Neuronal stem cell (in vitro differentiated cells): ENCODE measurements at regions not wholly inside any gene's neighbourhood (a gene's known extent, or its start where the extent isn't known, plus 50 kb on each side); places are given as distances from the start of the nearest gene placed in this dataset.
A peak's percentile ranks its signal among the peaks of the same experiment; 100 is the strongest.

Experiments
- DNase-seq: peaks from one replicate; pipeline ENCODE4 v3.0.0-alpha.2; 2013; ENCODE audit warnings: low spot score
- H2AFZ ChIP-seq: one replicate; pipeline ENCODE4 v1.6.1; 2013; ENCODE audit warnings: mild to moderate bottlenecking, low read length, inconsistent platforms
- H2AK5ac ChIP-seq: 2 replicates; pipeline ENCODE4 v1.6.1; 2013; ENCODE audit warnings: low read depth, mild to moderate bottlenecking, inconsistent platforms, low read length, moderate library complexity, mixed read lengths
- H2BK120ac ChIP-seq: 2 replicates; pipeline ENCODE4 v1.6.1; 2013; ENCODE audit warnings: low read depth, mild to moderate bottlenecking, inconsistent platforms, low read length, moderate library complexity, mixed read lengths
- H2BK12ac ChIP-seq: one replicate; pipeline ENCODE4 v1.6.1; 2013; ENCODE audit warnings: low read length, inconsistent platforms
- H2BK15ac ChIP-seq: 2 replicates; pipeline ENCODE4 v1.6.1; 2013; ENCODE audit warnings: mild to moderate bottlenecking, low read length, inconsistent platforms, mixed read lengths
- H2BK5ac ChIP-seq: one replicate; pipeline ENCODE4 v1.6.1; 2013; ENCODE audit warnings: inconsistent platforms, mild to moderate bottlenecking, low read length, moderate library complexity
- H3K14ac ChIP-seq: one replicate; pipeline ENCODE4 v1.6.1; 2013; ENCODE audit warnings: low read length, inconsistent platforms
- H3K18ac ChIP-seq: 2 replicates; pipeline ENCODE4 v1.6.1; 2013; ENCODE audit warnings: low read length, inconsistent platforms
- H3K23ac ChIP-seq: 2 replicates; pipeline ENCODE4 v1.6.1; 2013; ENCODE audit warnings: low read depth, mild to moderate bottlenecking, mixed read lengths, low read length, inconsistent platforms; ENCODE audit not compliant: poor library complexity
- H3K27ac ChIP-seq: replicated peaks from 3 replicates; pipeline ENCODE4 v1.5.1; 2013; ENCODE audit warnings: low read length, inconsistent platforms
- H3K27me3 ChIP-seq, 3 experiments: 2 replicates each; pipeline ENCODE4 v1.6.1; 2013; ENCODE audit warnings: low read length in 3 of 3, mild to moderate bottlenecking in 2 of 3, inconsistent platforms in 1 of 3, low read depth in 1 of 3, mixed read lengths in 1 of 3, moderate library complexity in 1 of 3; ENCODE audit not compliant: control insufficient read depth in 3 of 3, insufficient read depth in 3 of 3
- H3K36me3 ChIP-seq, 2 donors: replicated peaks in 1 of 2; 2 replicates each; pipeline ENCODE4 v1.6.1; 2013; ENCODE audit warnings: low read length in 2 of 2; ENCODE audit not compliant: control insufficient read depth in 2 of 2, insufficient read depth in 2 of 2
- H3K4ac ChIP-seq: 2 replicates; pipeline ENCODE4 v1.6.1; 2013; ENCODE audit warnings: inconsistent platforms, mild to moderate bottlenecking, low read length, moderate library complexity
- H3K4me1 ChIP-seq, 2 donors: 1 replicate in 1 of 2; 2 replicates in 1 of 2; pipeline ENCODE4 v1.6.1; 2013; ENCODE audit warnings: low read length in 2 of 2, low read depth in 1 of 2; ENCODE audit not compliant: control insufficient read depth in 2 of 2, insufficient read depth in 1 of 2
- H3K4me2 ChIP-seq: one replicate; pipeline ENCODE4 v1.6.1; 2013; ENCODE audit warnings: mild to moderate bottlenecking, low read length, inconsistent platforms; ENCODE audit not compliant: insufficient read depth, poor library complexity, severe bottlenecking
- H3K4me3 ChIP-seq, 2 donors: 2 replicates each; pipeline ENCODE4 v1.5.1; 2013; ENCODE audit warnings: low read length in 2 of 2, mild to moderate bottlenecking in 2 of 2, inconsistent platforms in 1 of 2, moderate library complexity in 1 of 2
- H3K79me1 ChIP-seq: one replicate; pipeline ENCODE4 v1.6.1; 2013; ENCODE audit warnings: low read depth, mild to moderate bottlenecking, inconsistent platforms, low read length, moderate library complexity
- H3K9ac ChIP-seq: one replicate; pipeline ENCODE4 v1.6.1; 2013; ENCODE audit warnings: mild to moderate bottlenecking, low read depth, low read length, inconsistent platforms; ENCODE audit not compliant: poor library complexity
- H3K9me3 ChIP-seq, 2 donors: replicated peaks in 1 of 2; 2 replicates each; pipeline versions ENCODE3 to v1.6.1; 2013; ENCODE audit warnings: low read length in 2 of 2, mild to moderate bottlenecking in 2 of 2, inconsistent platforms in 1 of 2, low read depth in 1 of 2, mixed read lengths in 1 of 2, moderate library complexity in 1 of 2; ENCODE audit not compliant: control insufficient read depth in 2 of 2, insufficient read depth in 1 of 2
- H4K8ac ChIP-seq: one replicate; pipeline ENCODE4 v1.6.1; 2013; ENCODE audit warnings: low read depth, mild to moderate bottlenecking, inconsistent platforms, low read length, moderate library complexity
- H4K91ac ChIP-seq: one replicate; pipeline ENCODE4 v1.6.1; 2013; ENCODE audit warnings: low read length, low read depth, mild to moderate bottlenecking, inconsistent platforms; ENCODE audit not compliant: poor library complexity
- WGBS, 2 donors: extraction: QIAGEN DNeasy Blood & Tissue Kit; methylation state at CpG; one replicate each; pipeline ENCODE4 v1.1.7; 2013; ENCODE audit warnings: missing lambda C conversion rate in 2 of 2, mixed read lengths in 1 of 2; ENCODE audit not compliant: insufficient read length in 2 of 2, insufficient replicate concordance in 1 of 2; ENCODE audit errors: extremely low coverage in 2 of 2; 5-methylcytosine and 5-hydroxymethylcytosine counted together

- H3K9me3 ChIP-seq = no peaks in the 10 kb centered on the region
- no peak overlapping the region for H2BK12ac ChIP-seq
- no peak overlapping the region for H3K4me2 ChIP-seq
- H3K4me3 ChIP-seq = no peak overlapping the region
- no peak overlapping the region for H3K14ac ChIP-seq
- no peak overlapping the region for H4K91ac ChIP-seq
- no CpG with 5 or more reads among the region's 2 CpGs for WGBS, 2 donors
- H3K4me1 ChIP-seq = no peaks in the 10 kb centered on the region
- H3K27ac ChIP-seq = no peak overlapping the region
- H2AK5ac ChIP-seq = no peak overlapping the region
- no peaks in the 10 kb centered on the region for H3K36me3 ChIP-seq
- no peak overlapping the region for H3K4ac ChIP-seq
- no peaks in the 10 kb centered on the region for H3K79me1 ChIP-seq
- no peak for DNase-seq
- no peak overlapping the region for H2BK15ac ChIP-seq
- no peak overlapping the region for H4K8ac ChIP-seq
- H2AFZ ChIP-seq = no peak overlapping the region
- no peak overlapping the region for H3K9ac ChIP-seq
- no peak overlapping the region for H2BK5ac ChIP-seq
- H2BK120ac ChIP-seq = no peak overlapping the region
- no peak overlapping the region for H3K18ac ChIP-seq
- no peak overlapping the region for H3K23ac ChIP-seq
- no peaks in the 10 kb centered on the region for H3K27me3 ChIP-seq
These were observed 137.2 kb upstream of the NGF start for GRCh38 chr1:115475252-115475651.

GRCh38 chr1:115473986-115474565 lies 136.0 kb upstream of the NGF start:
- Histone ChIP-seq H3K9me3 (no peaks in the 10 kb centered on the region), H3K27ac (no peak overlapping the region), H3K4me3 (no peak overlapping the region), H2AFZ (no peak overlapping the region), H2BK120ac (no peak overlapping the region), H3K27me3 (no peaks in the 10 kb centered on the region), H3K23ac (no peak overlapping the region), H3K4me1 (no peaks in the 10 kb centered on the region), H3K14ac (no peak overlapping the region), H3K18ac (peak overlapping the region; percentile 63), H2AK5ac (no peak overlapping the region), H3K4ac (no peak overlapping the region), H3K36me3 (no peaks in the 10 kb centered on the region), H2BK15ac (no peak overlapping the region), H2BK5ac (no peak overlapping the region), H3K9ac (peak overlapping the region; percentile 34), H3K4me2 (no peak overlapping the region), H4K8ac (no peak overlapping the region), H3K79me1 (no peaks in the 10 kb centered on the region), H4K91ac (no peak overlapping the region), H2BK12ac (no peak overlapping the region)
- DNase-seq = no peak
- WGBS, 2 donors = no CpG with 5 or more reads among the region's 8 CpGs

- H2BK12ac ChIP-seq = no peak overlapping the region
- no peaks in the 10 kb centered on the region for H3K4me1 ChIP-seq
- no peak overlapping the region for H2AK5ac ChIP-seq
- H4K8ac ChIP-seq = no peak overlapping the region
- no peaks in the 10 kb centered on the region for H3K79me1 ChIP-seq
- WGBS, 2 donors = no CpG with 5 or more reads among the region's 11 CpGs
- no peak overlapping the region for H4K91ac ChIP-seq
- no peak overlapping the region for H3K23ac ChIP-seq
- H3K18ac ChIP-seq = no peak overlapping the region
- H3K27ac ChIP-seq = no peak overlapping the region
- no peak overlapping the region for H2BK15ac ChIP-seq
- DNase-seq = peak; percentile 15
- no peak overlapping the region for H2BK5ac ChIP-seq
- H2AFZ ChIP-seq = no peak overlapping the region
- H3K4me3 ChIP-seq = no peak overlapping the region
- H3K27me3 ChIP-seq = no peaks in the 10 kb centered on the region
- H2BK120ac ChIP-seq = no peak overlapping the region
- no peaks in the 10 kb centered on the region for H3K36me3 ChIP-seq
- H3K9ac ChIP-seq = no peak overlapping the region
- H3K4ac ChIP-seq = no peak overlapping the region
- H3K14ac ChIP-seq = no peak overlapping the region
- H3K9me3 ChIP-seq = no peaks in the 10 kb centered on the region
- H3K4me2 ChIP-seq = no peak overlapping the region
These were observed 131.8 kb upstream of the NGF start for GRCh38 chr1:115469703-115470476.

- Histone ChIP-seq H3K18ac (no peak overlapping the region), H2AFZ (no peak overlapping the region), H2BK12ac (no peak overlapping the region), H3K27ac (no peak overlapping the region), H2BK120ac (no peak overlapping the region), H3K4ac (no peak overlapping the region), H4K8ac (no peak overlapping the region), H2BK5ac (no peak overlapping the region), H3K79me1 (no peaks in the 10 kb centered on the region), H2BK15ac (no peak overlapping the region), H3K36me3 (no peaks in the 10 kb centered on the region), H3K4me3 (no peak overlapping the region), H3K27me3 (no peaks in the 10 kb centered on the region), H3K4me2 (no peak overlapping the region), H3K23ac (no peak overlapping the region), H3K4me1 (no peaks in the 10 kb centered on the region), H4K91ac (no peak overlapping the region), H3K9ac (no peak overlapping the region), H3K9me3 (no peaks in the 10 kb centered on the region), H3K14ac (no peak overlapping the region), H2AK5ac (no peak overlapping the region)
- WGBS, 2 donors = no CpG with 5 or more reads among the region's 3 CpGs
- DNase-seq = no peak
These were observed 129.7 kb upstream of the NGF start for GRCh38 chr1:115467790-115468189.
